NCI-H1436 (cell line): ENCODE measurements at regions not wholly inside any gene's neighbourhood (a gene's known extent, or its start where the extent isn't known, plus 50 kb on each side); places are given as distances from the start of the nearest gene placed in this dataset.

Source experiments
- DNase-seq: peaks from one replicate; lab custom pipeline; 2025; lab: John Stamatoyannopoulos, UW

GRCh38 chr20:60803335-60804055 lies 448.6 kb upstream of the CDH4 start:
- DNase-seq: no peak

- no peak for DNase-seq
These were observed 447.7 kb upstream of the CDH4 start for GRCh38 chr20:60804240-60804917.

- no peak for DNase-seq
These were observed 447.0 kb upstream of the CDH4 start for GRCh38 chr20:60804918-60805630.

- DNase-seq: no peak
These were observed 445.7 kb upstream of the CDH4 start for GRCh38 chr20:60806354-60806753.

- no peak for DNase-seq
These were observed 445.2 kb upstream of the CDH4 start for GRCh38 chr20:60806824-60807223.

GRCh38 chr20:60808003-60808672 lies 443.9 kb upstream of the CDH4 start:
- no peak for DNase-seq

GRCh38 chr20:60808701-60809100 lies 443.4 kb upstream of the CDH4 start:
- no peak for DNase-seq

- DNase-seq: no peak
These were observed 441.5 kb upstream of the CDH4 start for GRCh38 chr20:60810561-60810960.

- no peak for DNase-seq
These were observed 439.5 kb upstream of the CDH4 start for GRCh38 chr20:60812561-60812960.

GRCh38 chr20:60813066-60813465 lies 439.0 kb upstream of the CDH4 start:
- DNase-seq: no peak

- no peak for DNase-seq
These were observed 436.4 kb upstream of the CDH4 start for GRCh38 chr20:60815656-60816055.

GRCh38 chr20:60816901-60817300 lies 435.2 kb upstream of the CDH4 start:
- no peak for DNase-seq

- DNase-seq: no peak
These were observed 434.2 kb upstream of the CDH4 start for GRCh38 chr20:60817891-60818290.

- no peak for DNase-seq
These were observed 432.6 kb upstream of the CDH4 start for GRCh38 chr20:60819511-60819910.

GRCh38 chr20:60820149-60820548 lies 431.9 kb upstream of the CDH4 start:
- DNase-seq: no peak

- DNase-seq: no peak
These were observed 431.1 kb upstream of the CDH4 start for GRCh38 chr20:60820918-60821317.

- no peak for DNase-seq
These were observed 429.1 kb upstream of the CDH4 start for GRCh38 chr20:60822699-60823607.

- no peak for DNase-seq
These were observed 416.2 kb upstream of the CDH4 start for GRCh38 chr20:60835876-60836275.

GRCh38 chr20:60837173-60837770 lies 414.8 kb upstream of the CDH4 start:
- no peak for DNase-seq

GRCh38 chr20:60838297-60838696 lies 413.8 kb upstream of the CDH4 start:
- no peak for DNase-seq

- no peak for DNase-seq
These were observed 411.1 kb upstream of the CDH4 start for GRCh38 chr20:60840971-60841370.
